ENCODE measurements at regions not wholly inside any gene's neighbourhood (a gene's known extent, or its start where the extent isn't known, plus 50 kb on each side); places are given as distances from the start of the nearest gene placed in this dataset.

DNA sequence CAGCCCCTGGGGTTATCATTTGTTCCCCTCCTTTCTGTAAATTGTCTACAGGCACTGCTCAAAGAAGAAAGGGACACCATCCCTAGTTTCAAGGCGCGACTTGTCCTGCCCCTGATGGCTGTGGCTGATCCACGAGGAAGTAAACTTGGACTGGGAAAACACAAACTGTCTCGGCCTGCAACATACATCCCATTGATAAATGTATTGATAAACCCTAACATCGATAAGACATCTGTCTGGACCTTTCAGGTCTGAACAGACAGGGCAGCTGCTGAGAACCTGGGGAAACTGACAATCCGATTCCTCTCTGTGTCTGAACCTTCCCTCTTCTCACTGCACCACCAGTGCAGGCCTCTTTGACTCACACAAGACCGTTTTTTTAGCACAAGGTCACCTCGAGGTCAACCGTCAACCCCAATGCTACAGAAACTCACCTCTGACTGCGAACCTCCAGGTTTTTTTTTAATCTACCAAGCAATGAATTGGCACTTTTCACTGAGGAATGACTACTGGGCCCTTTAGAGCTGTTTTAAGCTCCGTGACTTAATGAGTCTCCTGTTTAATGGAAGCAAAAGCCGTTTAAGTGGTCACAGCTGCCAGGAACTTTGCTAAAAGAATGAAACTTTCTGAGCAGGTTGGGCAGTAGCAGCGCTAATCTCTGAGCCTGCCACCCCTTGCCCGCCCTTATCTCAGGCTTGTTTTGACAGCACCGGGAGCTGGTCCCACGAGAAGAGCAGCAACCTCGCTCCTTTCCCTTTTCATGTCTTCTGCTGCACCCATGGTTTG is 203.8 kb upstream of the TMEM45B start:
- H3K27me3 ChIP-seq: no peaks in the 10 kb centered on the region
- DNase-seq: no peak
- intact Hi-C loops (cut with DNase I): no loop called here
- no peak for ATAC-seq
- H3K36me3 ChIP-seq: no peaks in the 10 kb centered on the region
- TF ChIP-seq, protein P1, sequence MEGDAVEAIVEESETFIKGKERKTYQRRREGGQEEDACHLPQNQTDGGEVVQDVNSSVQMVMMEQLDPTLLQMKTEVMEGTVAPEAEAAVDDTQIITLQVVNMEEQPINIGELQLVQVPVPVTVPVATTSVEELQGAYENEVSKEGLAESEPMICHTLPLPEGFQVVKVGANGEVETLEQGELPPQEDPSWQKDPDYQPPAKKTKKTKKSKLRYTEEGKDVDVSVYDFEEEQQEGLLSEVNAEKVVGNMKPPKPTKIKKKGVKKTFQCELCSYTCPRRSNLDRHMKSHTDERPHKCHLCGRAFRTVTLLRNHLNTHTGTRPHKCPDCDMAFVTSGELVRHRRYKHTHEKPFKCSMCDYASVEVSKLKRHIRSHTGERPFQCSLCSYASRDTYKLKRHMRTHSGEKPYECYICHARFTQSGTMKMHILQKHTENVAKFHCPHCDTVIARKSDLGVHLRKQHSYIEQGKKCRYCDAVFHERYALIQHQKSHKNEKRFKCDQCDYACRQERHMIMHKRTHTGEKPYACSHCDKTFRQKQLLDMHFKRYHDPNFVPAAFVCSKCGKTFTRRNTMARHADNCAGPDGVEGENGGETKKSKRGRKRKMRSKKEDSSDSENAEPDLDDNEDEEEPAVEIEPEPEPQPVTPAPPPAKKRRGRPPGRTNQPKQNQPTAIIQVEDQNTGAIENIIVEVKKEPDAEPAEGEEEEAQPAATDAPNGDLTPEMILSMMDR (IDR thresholded peaks at IDR 0.05): no peak
- no peaks in the 10 kb centered on the region for H3K9me3 ChIP-seq
- H3K4me1 ChIP-seq: no peaks in the 10 kb centered on the region
- no peak overlapping the region for H3K27ac ChIP-seq
- H3K4me3 ChIP-seq: no peak overlapping the region

DNA sequence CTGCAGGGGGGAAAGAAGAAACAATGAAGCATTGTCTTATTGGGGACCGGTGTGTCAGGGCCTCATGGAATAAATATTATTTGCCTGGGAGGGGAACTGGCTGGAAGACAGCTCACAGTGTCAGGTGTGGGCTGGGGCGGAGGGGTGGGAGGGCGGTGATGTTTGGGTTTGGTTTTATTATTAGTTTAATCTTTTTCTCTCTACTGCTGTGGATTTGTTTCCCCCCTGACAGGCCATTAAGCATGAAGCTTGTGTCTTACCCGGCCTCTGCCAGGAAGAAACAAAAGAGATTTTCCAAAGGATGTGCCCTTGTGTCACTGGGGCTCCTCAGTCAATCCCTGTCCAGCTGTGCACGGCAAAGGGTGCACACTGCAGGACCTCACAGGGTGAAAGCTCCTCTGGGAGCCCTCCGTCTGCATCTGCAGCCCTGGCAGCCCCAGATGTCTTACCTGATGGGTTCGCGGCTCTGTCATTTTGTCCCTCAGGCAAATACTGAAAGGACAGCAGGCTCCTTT is 203.1 kb upstream of the TMEM45B start:
- no peaks in the 10 kb centered on the region for H3K36me3 ChIP-seq
- no peak for DNase-seq
- intact Hi-C loops (cut with DNase I): no loop called here
- H3K27me3 ChIP-seq: no peaks in the 10 kb centered on the region
- no peaks in the 10 kb centered on the region for H3K4me1 ChIP-seq
- no peak for ATAC-seq
- H3K4me3 ChIP-seq: no peak overlapping the region
- TF ChIP-seq, protein P1 (IDR thresholded peaks at IDR 0.05): no peak
- no peaks in the 10 kb centered on the region for H3K9me3 ChIP-seq
- no peak overlapping the region for H3K27ac ChIP-seq

DNA sequence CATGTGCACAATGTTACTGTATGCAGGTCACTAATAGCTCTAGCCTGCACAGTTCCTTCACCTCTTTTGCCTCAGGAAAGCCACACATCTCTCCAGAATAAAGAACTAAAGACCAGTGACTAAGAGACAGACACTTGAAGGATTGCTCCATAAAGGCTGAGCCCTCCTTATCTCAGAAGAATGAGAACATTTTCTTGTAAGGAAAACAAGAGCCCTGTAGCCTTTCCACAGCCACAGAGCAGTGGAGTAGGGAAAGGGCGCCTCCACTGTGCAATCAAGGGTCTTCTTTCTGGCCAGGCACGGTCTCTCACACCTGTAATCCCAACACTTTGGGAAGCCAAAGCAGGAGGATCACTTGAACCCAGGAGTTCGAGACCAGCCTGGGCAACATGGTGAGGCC is 202.6 kb upstream of the TMEM45B start:
- H3K27ac ChIP-seq: no peak overlapping the region

DNA sequence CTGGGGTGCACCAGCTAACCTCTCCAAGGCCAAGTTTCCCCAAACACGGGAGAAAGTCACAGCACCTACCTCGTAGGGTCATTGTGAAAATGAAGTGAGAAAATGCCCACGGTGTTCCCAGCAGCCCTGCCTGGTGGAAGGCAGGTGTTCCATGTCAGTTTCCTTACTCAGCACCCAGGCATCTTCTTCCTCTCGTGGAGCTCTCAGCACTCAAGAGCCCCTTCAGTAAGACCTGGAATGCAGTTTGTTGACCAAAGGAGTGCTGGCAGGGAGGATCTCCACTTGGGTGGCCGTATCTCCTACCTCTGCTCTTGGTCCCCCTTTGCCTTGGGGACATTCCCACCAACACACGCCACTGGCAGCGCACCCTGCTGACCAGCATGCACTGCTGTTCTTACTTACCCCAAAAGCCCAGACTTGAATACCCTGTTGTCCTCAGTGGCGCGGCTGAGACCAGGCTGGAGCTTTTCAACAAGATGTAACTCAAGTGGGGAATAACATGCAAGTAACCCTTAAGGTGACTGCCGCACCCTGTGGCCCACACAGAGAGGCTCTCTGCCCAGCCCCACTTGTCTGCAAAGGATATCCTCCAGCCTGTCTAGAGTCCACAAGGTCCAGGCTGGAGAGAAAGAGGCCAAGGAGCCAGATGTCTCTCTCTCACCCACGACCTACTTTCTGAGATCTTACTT is 201.2 kb upstream of the TMEM45B start:
- ATAC-seq (peak; percentile 64), DNase-seq (no peak)
- no peaks in the 10 kb centered on the region for H3K9me3 ChIP-seq
- H3K36me3 ChIP-seq: no peaks in the 10 kb centered on the region
- H3K4me1 ChIP-seq: no peaks in the 10 kb centered on the region
- H3K27me3 ChIP-seq: no peaks in the 10 kb centered on the region
- TF ChIP-seq, protein P1 (IDR thresholded peaks at IDR 0.05): no peak
- H3K27ac ChIP-seq: no peak overlapping the region
- no peak overlapping the region for H3K4me3 ChIP-seq
- intact Hi-C loops (cut with DNase I): no loop called here

More for the DNA sequence above, 202.6 kb upstream of the TMEM45B start:
- ATAC-seq (peak; percentile 57), DNase-seq (no peak)
- intact Hi-C loops (cut with DNase I): no loop called here
- TF ChIP-seq, protein P1 (IDR thresholded peaks at IDR 0.05): no peak
- H3K4me3 ChIP-seq: no peak overlapping the region
- no peaks in the 10 kb centered on the region for H3K9me3 ChIP-seq
- H3K27me3 ChIP-seq: no peaks in the 10 kb centered on the region
- no peaks in the 10 kb centered on the region for H3K36me3 ChIP-seq
- H3K4me1 ChIP-seq: no peaks in the 10 kb centered on the region

DNA sequence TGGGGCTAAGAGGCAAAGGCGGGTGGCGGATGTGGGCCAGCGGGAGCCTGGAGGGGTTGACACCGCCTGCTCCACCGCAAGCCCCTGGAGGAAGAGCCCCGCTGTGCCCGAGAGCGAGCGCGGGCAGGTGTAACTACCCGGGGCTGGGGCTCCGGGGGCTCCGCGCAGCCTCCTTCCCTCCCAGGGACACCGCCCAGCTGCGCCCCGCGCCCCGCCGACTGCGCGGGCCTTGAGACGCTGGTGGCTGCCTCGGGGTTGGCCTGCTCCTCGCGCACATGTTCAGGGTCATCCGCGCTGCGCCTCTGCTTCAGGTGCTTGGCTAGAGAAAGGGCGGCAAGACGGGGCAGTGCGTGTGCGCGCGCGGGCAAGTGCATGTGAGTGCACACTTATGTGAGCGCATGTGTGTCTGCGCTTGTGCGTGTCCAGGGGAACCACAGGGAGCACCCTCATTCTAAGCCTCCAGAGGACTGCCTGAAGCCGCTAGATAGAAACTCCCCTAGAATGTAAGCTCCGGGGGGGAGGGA is 197.5 kb upstream of the TMEM45B start:
- intact Hi-C loops (cut with DNase I): no loop called here
- TF ChIP-seq, protein P1 (IDR thresholded peaks at IDR 0.05): no peak
- no peaks in the 10 kb centered on the region for H3K4me1 ChIP-seq
- H3K36me3 ChIP-seq: no peaks in the 10 kb centered on the region
- no peaks in the 10 kb centered on the region for H3K27me3 ChIP-seq
- DNase-seq (no peak), ATAC-seq (no peak)
- H3K27ac ChIP-seq: no peak overlapping the region
- H3K9me3 ChIP-seq: no peaks in the 10 kb centered on the region
- no peak overlapping the region for H3K4me3 ChIP-seq

All from upper lobe of right lung (tissue), 1 donor.